HG03432 (cell line): ENCODE measurements at regions not wholly inside any gene's neighbourhood (a gene's known extent, or its start where the extent isn't known, plus 50 kb on each side); places are given as distances from the start of the nearest gene placed in this dataset.
"Not testable (repeated sequence)": the region's sequence is repeated elsewhere in the genome, so short reads cannot be mapped to it uniquely, and the experiment has no call there.

Experiments
- ATAC-seq: cut with Tn5 transposase; IDR thresholded peaks from one replicate; pipeline ENCODE4 v1.9.1; 2021; ENCODE audit warnings: mild to moderate bottlenecking, moderate library complexity; ENCODE audit not compliant: unreplicated experiment

- no peak for ATAC-seq
These were observed 95.8 kb upstream of the TBCA start for GRCh38 chr5:77871946-77872345.

- ATAC-seq: no peak
These were observed 94.9 kb upstream of the TBCA start for GRCh38 chr5:77871016-77871415.

- ATAC-seq: no peak
These were observed 93.1 kb upstream of the TBCA start for GRCh38 chr5:77869116-77869798.

GRCh38 chr5:77867914-77868313 lies 91.8 kb upstream of the TBCA start:
- ATAC-seq: no peak

- ATAC-seq: no peak
These were observed 91.1 kb upstream of the TBCA start for GRCh38 chr5:77867194-77867691.

GRCh38 chr5:77866198-77866597 lies 90.1 kb upstream of the TBCA start:
- no peak for ATAC-seq

- ATAC-seq: no peak
These were observed 88.9 kb upstream of the TBCA start for GRCh38 chr5:77864997-77865396.

GRCh38 chr5:77863181-77863580 lies 87.0 kb upstream of the TBCA start:
- no peak for ATAC-seq

GRCh38 chr5:77861576-77861975 lies 85.4 kb upstream of the TBCA start:
- ATAC-seq: no peak

- ATAC-seq: no peak
These were observed 83.2 kb upstream of the TBCA start for GRCh38 chr5:77859306-77859705.

- not testable (repeated sequence) for ATAC-seq
These were observed 82.5 kb upstream of the TBCA start for GRCh38 chr5:77858678-77859077.

GRCh38 chr5:77855369-77855768 lies 79.2 kb upstream of the TBCA start:
- no peak for ATAC-seq

- no peak for ATAC-seq
These were observed 77.3 kb upstream of the TBCA start for GRCh38 chr5:77853353-77853907.

GRCh38 chr5:77852514-77853352 lies 76.6 kb upstream of the TBCA start:
- ATAC-seq: peak; percentile 79

- ATAC-seq: no peak
These were observed 76.0 kb upstream of the TBCA start for GRCh38 chr5:77852068-77852513.

- no peak for ATAC-seq
These were observed 75.3 kb upstream of the TBCA start for GRCh38 chr5:77851176-77852067.

GRCh38 chr5:77850536-77851175 lies 74.5 kb upstream of the TBCA start:
- ATAC-seq: no peak

GRCh38 chr5:77849308-77849900 lies 73.3 kb upstream of the TBCA start:
- no peak for ATAC-seq

GRCh38 chr5:77847814-77848290 lies 71.7 kb upstream of the TBCA start:
- no peak for ATAC-seq

- ATAC-seq: no peak
These were observed 71.0 kb upstream of the TBCA start for GRCh38 chr5:77847129-77847460.
